ENCODE measurements at regions not wholly inside any gene's neighbourhood (a gene's known extent, or its start where the extent isn't known, plus 50 kb on each side); places are given as distances from the start of the nearest gene placed in this dataset.

DNA sequence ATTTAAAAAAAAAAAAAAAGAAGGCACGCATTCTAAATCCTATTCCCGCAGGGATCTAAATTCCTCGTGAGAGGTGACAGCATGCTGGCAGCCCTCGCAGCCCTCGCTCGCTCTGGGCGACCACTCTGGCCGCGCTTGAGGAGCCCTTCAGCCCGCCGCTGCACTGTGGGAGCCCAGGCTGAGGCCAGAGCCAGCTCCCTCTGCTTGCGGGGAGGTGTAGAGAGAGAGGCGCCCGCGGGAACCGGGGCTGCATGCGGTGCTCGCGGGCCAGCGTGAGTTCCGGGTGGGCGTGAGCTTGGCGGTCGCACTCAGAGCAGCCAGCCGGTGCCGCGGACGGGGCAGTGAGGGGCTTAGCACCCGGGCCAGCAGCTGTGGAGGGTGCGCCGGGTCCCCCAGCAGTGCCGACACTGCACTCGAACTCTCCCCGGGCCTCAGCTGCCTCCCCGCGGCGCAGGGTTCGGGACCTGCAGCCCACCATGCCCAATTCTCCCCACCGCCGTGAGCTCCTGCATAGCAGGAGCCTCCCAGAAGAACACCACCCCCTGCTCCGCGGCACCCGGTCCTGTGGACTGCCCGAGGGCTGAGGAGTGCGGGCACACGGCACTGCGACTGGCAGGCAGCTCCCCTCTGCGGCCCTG, 553.9 kb downstream of the LMO7 start:
- TF ChIP-seq EZH2 (IDR thresholded peaks at IDR 0.05; ENCODE audit: insufficient read depth, poor library complexity, severe bottlenecking) = no peak
- no peak for TF ChIP-seq EZH2phosphoT487 (IDR thresholded peaks at IDR 0.05; ENCODE audit: insufficient read depth, low read depth)
